ENCODE measurements at regions not wholly inside any gene's neighbourhood (a gene's known extent, or its start where the extent isn't known, plus 50 kb on each side); places are given as distances from the start of the nearest gene placed in this dataset.
"Not testable (repeated sequence)": the region's sequence is repeated elsewhere in the genome, so short reads cannot be mapped to it uniquely, and the experiment has no call there.

GRCh38 chr17:52505601-52506000 is 347.1 kb upstream of the CA10 start:
- DNase-seq = no peak

GRCh38 chr17:52504081-52504480 is 345.6 kb upstream of the CA10 start:
- DNase-seq = no peak

GRCh38 chr17:52495646-52496045 is 337.1 kb upstream of the CA10 start:
- DNase-seq = no peak

- DNase-seq = no peak
These were observed 323.8 kb upstream of the CA10 start for GRCh38 chr17:52482271-52482670.

- no peak for DNase-seq
These were observed 319.5 kb upstream of the CA10 start for GRCh38 chr17:52477824-52478699.

GRCh38 chr17:52476638-52477313 is 318.3 kb upstream of the CA10 start:
- DNase-seq = no peak

GRCh38 chr17:52470553-52470952 is 312.0 kb upstream of the CA10 start:
- DNase-seq = no peak

- no peak for DNase-seq
These were observed 306.9 kb upstream of the CA10 start for GRCh38 chr17:52465407-52465806.

GRCh38 chr17:52451294-52451861 is 292.9 kb upstream of the CA10 start:
- DNase-seq = no peak

GRCh38 chr17:52442350-52442749 is 283.8 kb upstream of the CA10 start:
- no peak for DNase-seq

GRCh38 chr17:52420555-52421078 is 262.1 kb upstream of the CA10 start:
- no peak for DNase-seq

GRCh38 chr17:52419229-52419641 is 260.7 kb upstream of the CA10 start:
- DNase-seq = peak in 1 of 2 experiments; percentile 67

GRCh38 chr17:52410781-52411180 is 252.3 kb upstream of the CA10 start:
- DNase-seq = no peak

GRCh38 chr17:52409222-52409621 is 250.7 kb upstream of the CA10 start:
- DNase-seq = not testable (repeated sequence)

- DNase-seq = no peak
These were observed 236.8 kb upstream of the CA10 start for GRCh38 chr17:52395308-52395707.

GRCh38 chr17:52390422-52390821 is 231.9 kb upstream of the CA10 start:
- DNase-seq = no peak

GRCh38 chr17:52389632-52390031 is 231.1 kb upstream of the CA10 start:
- no peak for DNase-seq

- DNase-seq = no peak
These were observed 230.4 kb upstream of the CA10 start for GRCh38 chr17:52388941-52389340.

- DNase-seq = no peak
These were observed 226.2 kb upstream of the CA10 start for GRCh38 chr17:52384695-52385094.

GRCh38 chr17:52383493-52384100 is 225.1 kb upstream of the CA10 start:
- peak; percentile 25 to 36 for DNase-seq

GRCh38 chr17:52378860-52379259 is 220.3 kb upstream of the CA10 start:
- no peak for DNase-seq

- no peak for DNase-seq
These were observed 217.6 kb upstream of the CA10 start for GRCh38 chr17:52376137-52376536.

- no peak for DNase-seq
These were observed 210.4 kb upstream of the CA10 start for GRCh38 chr17:52368886-52369285.

Measured in NCI-H1930 (cell line).